GM12878 (cell line): ENCODE measurements at regions not wholly inside any gene's neighbourhood (a gene's known extent, or its start where the extent isn't known, plus 50 kb on each side); places are given as distances from the start of the nearest gene placed in this dataset.

Experiments
- ATAC-seq: fragments of 200-7000 bp; cut with Tn5 transposase; 3 replicates; pipeline ENCODE4 v1.9.1; 2020; ENCODE audit warnings: mild to moderate bottlenecking, moderate library complexity
- BruUV-seq: library from RNA; stranded (reverse); fragments of 400-500 nt; replicated peaks from 2 replicates; lab custom pipeline; 2021; lab: Mats Ljungman, UMichigan
- CTCF ChIA-PET: fragments of 300-600 bp; sonication (Branson Sonifier 250); formaldehyde crosslinking; extraction: SDS; loops from one replicate; lab custom pipeline; 2021; ENCODE audit warnings: inconsistent platforms; lab: Yijun Ruan, JAX
- POLR2A ChIA-PET: fragments of 350-600 bp; formaldehyde crosslinking; extraction: SDS; loops from one replicate; lab custom pipeline; 2021; ENCODE audit warnings: inconsistent platforms; lab: Charles Lee
- RAD21 ChIA-PET: fragments of 300-600 bp; sonication (Branson Sonifier 250); formaldehyde crosslinking; loops from one replicate; lab custom pipeline; 2023; ENCODE audit warnings: antibody characterized with exemption; ENCODE audit not compliant: unreplicated experiment; lab: Charles Lee
- SMC1A ChIA-PET: fragments of 300-600 bp; sonication (Branson Sonifier 250); formaldehyde crosslinking; loops from one replicate; lab custom pipeline; 2023; ENCODE audit not compliant: unreplicated experiment, uncharacterized antibody; lab: Charles Lee
- DNase-seq: peaks from one replicate; pipeline ENCODE4 v3.0.0-alpha.2; 2011; ENCODE audit warnings: low read depth, low spot score
- FAIRE-seq: peaks from 3 replicates; lab custom pipeline; 2011; peaks lifted over from hg19 to GRCh38; lab: Jason Lieb, UNC
- H2AFZ ChIP-seq: 2 replicates; pipeline ENCODE4 v1.6.0; 2011; ENCODE audit warnings: low read depth, low read length, control low read depth; ENCODE audit not compliant: control insufficient read depth
- H3K27ac ChIP-seq: 2 replicates; pipeline ENCODE4 v1.5.1; 2011; ENCODE audit warnings: control low read depth; ENCODE audit not compliant: control insufficient read depth, insufficient read depth
- H3K27me3 ChIP-seq, 2 experiments: replicated peaks in 1 of 2; 2 replicates each; pipeline versions ENCODE4 v1.6.0 to v1.6.1; 2011; ENCODE audit warnings: low read length in 1 of 2; ENCODE audit not compliant: control insufficient read depth in 2 of 2, insufficient read depth in 2 of 2
- H3K36me3 ChIP-seq, 2 experiments: 2 replicates each; pipeline ENCODE4 v1.5.1; 2011; ENCODE audit warnings: low read length in 1 of 2; ENCODE audit not compliant: control insufficient read depth in 2 of 2, insufficient read depth in 2 of 2
- H3K4me1 ChIP-seq: 2 replicates; pipeline ENCODE4 v1.6.1; 2011; ENCODE audit warnings: mild to moderate bottlenecking, low read length, moderate library complexity, mixed read lengths; ENCODE audit not compliant: control insufficient read depth, insufficient read depth
- H3K4me2 ChIP-seq: 2 replicates; pipeline ENCODE4 v1.6.0; 2011; ENCODE audit warnings: control low read depth; ENCODE audit not compliant: control insufficient read depth, insufficient read depth
- H3K4me3 ChIP-seq: fragments of 200-600 bp; sonication (generic); 2 replicates; pipeline ENCODE4 v1.5.1; 2016
- H3K79me2 ChIP-seq: 2 replicates; pipeline ENCODE4 v1.6.0; 2011; ENCODE audit warnings: low read length; ENCODE audit not compliant: control insufficient read depth, insufficient read depth
- H3K9ac ChIP-seq: 2 replicates; pipeline ENCODE4 v1.8.0; 2011; ENCODE audit warnings: low read length, control low read depth, mixed read lengths; ENCODE audit not compliant: control insufficient read depth, insufficient read depth
- H3K9me3 ChIP-seq: replicated peaks from 3 replicates; pipeline ENCODE4 v1.5.1; 2011; ENCODE audit warnings: mild to moderate bottlenecking, low read length; ENCODE audit not compliant: control insufficient read depth, insufficient read depth
- H4K20me1 ChIP-seq: 2 replicates; pipeline ENCODE4 v1.6.0; 2011; ENCODE audit not compliant: control insufficient read depth, insufficient read depth
- CHD1 ChIP-seq: IDR thresholded peaks from 2 replicates; pipeline ENCODE4 v1.6.1; 2012; ENCODE audit warnings: low read depth, low read length, improper control_type of control experiment
- ELK1 ChIP-seq: IDR thresholded peaks from 2 replicates; pipeline ENCODE4 v1.6.1; 2012; ENCODE audit warnings: low read depth, low read length, improper control_type of control experiment
- EP300 ChIP-seq, 2 experiments: fragments of 150-350 bp in 1 of 2; IDR thresholded peaks; 2 replicates each; pipeline ENCODE4 v1.6.1; 2011 to 2012; ENCODE audit warnings: low read depth in 2 of 2, low read length in 2 of 2, borderline replicate concordance in 1 of 2, improper control_type of control experiment in 1 of 2, inconsistent platforms in 1 of 2; ENCODE audit not compliant: control insufficient read depth in 1 of 2
- HSF1 ChIP-seq: fragments of 150-350 bp; IDR thresholded peaks from 2 replicates; pipeline ENCODE4 v1.6.1; 2014; ENCODE audit warnings: mild to moderate bottlenecking, low read depth, low read length
- KLF5 ChIP-seq: fragments of 450-650 bp; IDR thresholded peaks from 2 replicates; pipeline ENCODE4 v1.6.1; 2014; ENCODE audit warnings: mild to moderate bottlenecking; ENCODE audit not compliant: partially characterized antibody
- LARP7 ChIP-seq: fragments of 450-650 bp; IDR thresholded peaks from 2 replicates; pipeline ENCODE4 v1.6.1; 2017; ENCODE audit warnings: mild to moderate bottlenecking
- MXI1 ChIP-seq: fragments of 150-350 bp; IDR thresholded peaks from 2 replicates; pipeline ENCODE4 v1.6.1; 2011; ENCODE audit warnings: low read depth, mild to moderate bottlenecking, inconsistent platforms, low read length, improper control_type of control experiment
- NFYB ChIP-seq: IDR thresholded peaks from 2 replicates; pipeline ENCODE4 v1.6.1; 2011; ENCODE audit warnings: low read depth, mild to moderate bottlenecking, low read length, improper control_type of control experiment, moderate library complexity; ENCODE audit not compliant: insufficient read depth
- PML ChIP-seq: IDR thresholded peaks from 2 replicates; pipeline ENCODE4 v1.6.1; 2012; ENCODE audit warnings: low read length, inconsistent platforms
- SIX5 ChIP-seq: IDR thresholded peaks from 2 replicates; pipeline ENCODE4 v1.6.1; 2011; ENCODE audit warnings: mild to moderate bottlenecking, low read depth, low read length, moderate library complexity; ENCODE audit not compliant: severe bottlenecking
- SMC3 ChIP-seq: IDR thresholded peaks from 2 replicates; pipeline ENCODE4 v1.6.1; 2011; ENCODE audit warnings: low read length, improper control_type of control experiment, borderline replicate concordance
- ZNF274 ChIP-seq: IDR thresholded peaks from one replicate; pipeline ENCODE4 v1.8.0; 2011; ENCODE audit not compliant: insufficient read length, insufficient read depth
- WGBS: methylation state at CpG from one replicate; pipeline ENCODE4 v1.1.6; 2016; ENCODE audit warnings: low lambda C conversion rate; ENCODE audit not compliant: insufficient replicate concordance, insufficient coverage; ENCODE audit errors: missing lambda C conversion rate; 5-methylcytosine and 5-hydroxymethylcytosine counted together
- in situ Hi-C: fragments of 300-500 bp; cut with MboI; formaldehyde crosslinking; loops from 9 replicates; pipeline ENCODE4 v1.14.3; 2018; ENCODE audit warnings: mixed read lengths
- intact Hi-C: fragments of 100-400 bp; cut with micrococcal nuclease; formaldehyde crosslinking; loops from one replicate; pipeline ENCODE4 v1.14.2; 2022; ENCODE audit not compliant: unreplicated experiment
- TF ChIP-seq, protein P1 (sequence below): fragments of 450-650 bp; IDR thresholded peaks from 2 replicates; pipeline ENCODE4 v1.6.1; 2017; ENCODE audit warnings: borderline replicate concordance

- Histone ChIP-seq H3K27ac (no peak overlapping the region), H3K4me2 (no peak overlapping the region), H3K79me2 (no peaks in the 10 kb centered on the region), H3K4me3 (no peak overlapping the region), H4K20me1 (no peaks in the 10 kb centered on the region), H3K36me3 (no peaks in the 10 kb centered on the region), H2AFZ (no peak overlapping the region), H3K4me1 (no peaks in the 10 kb centered on the region), H3K9me3 (no peaks in the 10 kb centered on the region), H3K9ac (no peak overlapping the region), H3K27me3 (no peaks in the 10 kb centered on the region)
- intact Hi-C loops (no loop called here), in situ Hi-C loops (no loop called here)
- FAIRE-seq (no peak), ATAC-seq (no peak), DNase-seq (no peak)
- POLR2A ChIA-PET, result no interaction called here
- TF ChIP-seq ELK1 (no peak), EP300 (IDR thresholded peaks at IDR 0.05; ENCODE audit: borderline replicate concordance in 1 of 2, control insufficient read depth in 1 of 2, low read depth in 2 of 2, low read length in 2 of 2) (no peak), SIX5 (no peak), LARP7 (no peak), SMC3 (no peak), KLF5 (no peak), NFYB (no peak), HSF1 (no peak), ZNF274 (no peak), PML (no peak), MXI1 (no peak), CHD1 (no peak)
- TF ChIP-seq, protein P1, sequence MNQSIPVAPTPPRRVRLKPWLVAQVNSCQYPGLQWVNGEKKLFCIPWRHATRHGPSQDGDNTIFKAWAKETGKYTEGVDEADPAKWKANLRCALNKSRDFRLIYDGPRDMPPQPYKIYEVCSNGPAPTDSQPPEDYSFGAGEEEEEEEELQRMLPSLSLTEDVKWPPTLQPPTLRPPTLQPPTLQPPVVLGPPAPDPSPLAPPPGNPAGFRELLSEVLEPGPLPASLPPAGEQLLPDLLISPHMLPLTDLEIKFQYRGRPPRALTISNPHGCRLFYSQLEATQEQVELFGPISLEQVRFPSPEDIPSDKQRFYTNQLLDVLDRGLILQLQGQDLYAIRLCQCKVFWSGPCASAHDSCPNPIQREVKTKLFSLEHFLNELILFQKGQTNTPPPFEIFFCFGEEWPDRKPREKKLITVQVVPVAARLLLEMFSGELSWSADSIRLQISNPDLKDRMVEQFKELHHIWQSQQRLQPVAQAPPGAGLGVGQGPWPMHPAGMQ, result no peak
- SMC1A ChIA-PET, result interaction anchor here (1.4 kb wide), 1 partner anchor 12 kb away, joined by 6 read pairs; no protein-coding TSS in a partner anchor
- no TSS peak for BruUV-seq
- RAD21 ChIA-PET, result interaction anchor here (0.7 kb wide), 1 partner anchor 176 kb away, joined by 3 read pairs; no protein-coding TSS in a partner anchor
- 56% methylated on average over 3 of the region's 3 CpGs for WGBS
- CTCF ChIA-PET, result no interaction called here
Observed at GRCh38 chr1:185419718-185420117, 102.7 kb upstream of the IVNS1ABP start.
